T-helper 22 cell (primary cell): ENCODE measurements at regions not wholly inside any gene's neighbourhood (a gene's known extent, or its start where the extent isn't known, plus 50 kb on each side); places are given as distances from the start of the nearest gene placed in this dataset.

Experiments used
- DNase-seq: peaks from one replicate; pipeline ENCODE4 v3.0.0-alpha.2; 2020; ENCODE audit warnings: low read depth

- no peak for DNase-seq
These were observed 133.3 kb downstream of the MGAT5B start for GRCh38 chr17:77001487-77001886.

GRCh38 chr17:77002103-77003045, 134.2 kb downstream of the MGAT5B start:
- DNase-seq, result no peak

GRCh38 chr17:77003699-77004098, 135.5 kb downstream of the MGAT5B start:
- DNase-seq, result no peak

GRCh38 chr17:77006971-77007649, 133.7 kb upstream of the SEC14L1 start:
- DNase-seq, result no peak

GRCh38 chr17:77009877-77010276, 130.9 kb upstream of the SEC14L1 start:
- no peak for DNase-seq

GRCh38 chr17:77010667-77011066, 130.1 kb upstream of the SEC14L1 start:
- no peak for DNase-seq

- no peak for DNase-seq
These were observed 129.4 kb upstream of the SEC14L1 start for GRCh38 chr17:77011173-77012011.

- DNase-seq, result no peak
These were observed 122.3 kb upstream of the SEC14L1 start for GRCh38 chr17:77018504-77018903.

GRCh38 chr17:77019893-77020379, 120.8 kb upstream of the SEC14L1 start:
- DNase-seq, result no peak

- no peak for DNase-seq
These were observed 119.8 kb upstream of the SEC14L1 start for GRCh38 chr17:77020973-77021372.

GRCh38 chr17:77022766-77023165, 118.0 kb upstream of the SEC14L1 start:
- no peak for DNase-seq

GRCh38 chr17:77025781-77026180, 115.0 kb upstream of the SEC14L1 start:
- DNase-seq, result no peak

- DNase-seq, result no peak
These were observed 113.4 kb upstream of the SEC14L1 start for GRCh38 chr17:77027271-77027889.

GRCh38 chr17:77028900-77029299, 111.9 kb upstream of the SEC14L1 start:
- DNase-seq, result no peak

GRCh38 chr17:77032929-77033328, 107.8 kb upstream of the SEC14L1 start:
- DNase-seq, result no peak

- DNase-seq, result no peak
These were observed 106.8 kb upstream of the SEC14L1 start for GRCh38 chr17:77033892-77034404.

- no peak for DNase-seq
These were observed 105.9 kb upstream of the SEC14L1 start for GRCh38 chr17:77034677-77035424.

GRCh38 chr17:77035526-77035925, 105.2 kb upstream of the SEC14L1 start:
- no peak for DNase-seq

- DNase-seq, result no peak
These were observed 104.5 kb upstream of the SEC14L1 start for GRCh38 chr17:77036136-77036840.

- DNase-seq, result no peak
These were observed 103.9 kb upstream of the SEC14L1 start for GRCh38 chr17:77036841-77037381.
